ENCODE measurements at regions not wholly inside any gene's neighbourhood (a gene's known extent, or its start where the extent isn't known, plus 50 kb on each side); places are given as distances from the start of the nearest gene placed in this dataset.

DNA sequence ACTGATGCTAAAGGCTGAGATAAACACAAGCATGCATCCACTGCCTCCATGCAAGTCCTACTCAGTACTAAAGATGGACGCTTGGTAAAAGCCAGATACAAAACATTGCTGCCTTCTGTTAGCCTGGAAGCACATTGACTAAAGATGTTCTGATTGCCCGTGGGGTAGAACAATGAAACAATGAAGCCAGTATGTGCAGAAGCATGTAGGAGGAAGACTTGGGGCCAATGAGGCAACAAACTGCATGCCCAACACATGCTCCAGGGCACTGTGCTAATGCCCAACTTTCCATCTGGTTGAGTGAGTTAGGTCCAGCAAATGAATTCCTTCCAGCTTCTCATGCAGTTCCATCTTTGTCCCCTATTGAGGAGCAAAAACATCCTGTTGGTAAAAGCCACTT is 1245.5 kb downstream of the GATA3 start:
- TF ChIP-seq EZH2 (IDR thresholded peaks at IDR 0.05; ENCODE audit: borderline replicate concordance, low read depth, low read length, severe bottlenecking) (no peak), POLR2AphosphoS5 (IDR thresholded peaks at IDR 0.05; ENCODE audit: insufficient read depth, low read depth, low read length) (no peak), JUN (IDR thresholded peaks at IDR 0.05; ENCODE audit: borderline replicate concordance, insufficient read depth, insufficient read length, low read depth) (no peak), POLR2A (IDR thresholded peaks at IDR 0.05; ENCODE audit: low read depth, low read length) (no peak), FOS (IDR thresholded peaks at IDR 0.05; ENCODE audit: borderline replicate concordance, insufficient read depth, low read length) (no peak), MYC (IDR thresholded peaks at IDR 0.05; ENCODE audit: low read depth, low read length) (no peak)
- TF ChIP-seq, protein P1, sequence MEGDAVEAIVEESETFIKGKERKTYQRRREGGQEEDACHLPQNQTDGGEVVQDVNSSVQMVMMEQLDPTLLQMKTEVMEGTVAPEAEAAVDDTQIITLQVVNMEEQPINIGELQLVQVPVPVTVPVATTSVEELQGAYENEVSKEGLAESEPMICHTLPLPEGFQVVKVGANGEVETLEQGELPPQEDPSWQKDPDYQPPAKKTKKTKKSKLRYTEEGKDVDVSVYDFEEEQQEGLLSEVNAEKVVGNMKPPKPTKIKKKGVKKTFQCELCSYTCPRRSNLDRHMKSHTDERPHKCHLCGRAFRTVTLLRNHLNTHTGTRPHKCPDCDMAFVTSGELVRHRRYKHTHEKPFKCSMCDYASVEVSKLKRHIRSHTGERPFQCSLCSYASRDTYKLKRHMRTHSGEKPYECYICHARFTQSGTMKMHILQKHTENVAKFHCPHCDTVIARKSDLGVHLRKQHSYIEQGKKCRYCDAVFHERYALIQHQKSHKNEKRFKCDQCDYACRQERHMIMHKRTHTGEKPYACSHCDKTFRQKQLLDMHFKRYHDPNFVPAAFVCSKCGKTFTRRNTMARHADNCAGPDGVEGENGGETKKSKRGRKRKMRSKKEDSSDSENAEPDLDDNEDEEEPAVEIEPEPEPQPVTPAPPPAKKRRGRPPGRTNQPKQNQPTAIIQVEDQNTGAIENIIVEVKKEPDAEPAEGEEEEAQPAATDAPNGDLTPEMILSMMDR (IDR thresholded peaks at IDR 0.05; ENCODE audit: extremely low read depth in 1 of 2, insufficient read depth in 1 of 2, low read depth in 1 of 2, low read length in 2 of 2) = no peak

Data from endothelial cell of umbilical vein (primary cell).